SK-N-SH (cell line): ENCODE measurements at regions not wholly inside any gene's neighbourhood (a gene's known extent, or its start where the extent isn't known, plus 50 kb on each side); places are given as distances from the start of the nearest gene placed in this dataset.

ENCODE experiments used
- CTCF ChIA-PET: fragments of 300-600, 350-600 bp; formaldehyde crosslinking; extraction: SDS; loops from one replicate; lab custom pipeline; 2021; lab: Yijun Ruan, JAX
- POLR2A ChIA-PET: fragments of 350-600 bp; sonication (Branson Sonifier 250); formaldehyde crosslinking; extraction: SDS; loops from one replicate; lab custom pipeline; 2020; ENCODE audit warnings: antibody characterized with exemption, inconsistent platforms; lab: Yijun Ruan, JAX
- DNase-seq: peaks from one replicate; pipeline ENCODE4 v3.0.0; 2012
- H2AFZ ChIP-seq: fragments of 200-600 bp; sonication (generic); 2 replicates; pipeline ENCODE4 v1.8.1; 2016; ENCODE audit warnings: antibody characterized with exemption, mild to moderate bottlenecking, low read depth
- H3F3A ChIP-seq: fragments of 200-600 bp; sonication (generic); replicated peaks from 2 replicates; pipeline ENCODE3; 2016; ENCODE audit warnings: antibody characterized with exemption, mild to moderate bottlenecking; ENCODE audit not compliant: insufficient read depth
- H3K27ac ChIP-seq, 2 experiments: fragments of 200-500 bp in 1 of 2; fragments of 200-600 bp in 1 of 2; sonication (Bioruptor generic) in 1 of 2; sonication (generic), shearing (Covaris generic) in 1 of 2; 2 replicates each; pipeline versions ENCODE4 v1.5.1 to v1.6.1; 2014 to 2016; ENCODE audit warnings: low read depth in 2 of 2, inconsistent platforms in 1 of 2, low read length in 1 of 2, mild to moderate bottlenecking in 1 of 2, mixed read lengths in 1 of 2
- H3K27me3 ChIP-seq: fragments of 200-600 bp; sonication (generic), shearing (Covaris generic); 2 replicates; pipeline ENCODE4 v1.6.1; 2016; ENCODE audit warnings: mixed run types; ENCODE audit not compliant: insufficient read depth
- H3K36me3 ChIP-seq, 2 experiments: fragments of 200-500 bp in 1 of 2; fragments of 200-600 bp in 1 of 2; sonication (Bioruptor generic) in 1 of 2; sonication (generic) in 1 of 2; replicated peaks in 1 of 2; 2 replicates each; pipeline versions ENCODE3 to v1.5.1; 2014 to 2016; ENCODE audit warnings: low read length in 1 of 2, mild to moderate bottlenecking in 1 of 2; ENCODE audit not compliant: insufficient read depth in 2 of 2, control insufficient read depth in 1 of 2
- H3K4me1 ChIP-seq, 2 experiments: fragments of 200-500 bp in 1 of 2; fragments of 200-600 bp in 1 of 2; sonication (Bioruptor generic) in 1 of 2; sonication (generic), shearing (Covaris generic) in 1 of 2; 2 replicates each; pipeline versions ENCODE4 v1.5.1 to v1.6.1; 2014 to 2016; ENCODE audit warnings: low read depth in 1 of 2, low read length in 1 of 2, mixed run types in 1 of 2; ENCODE audit not compliant: insufficient read depth in 2 of 2, control insufficient read depth in 1 of 2
- H3K4me2 ChIP-seq: fragments of 200-600 bp; sonication (generic), shearing (Covaris generic); 2 replicates; pipeline ENCODE4 v1.6.1; 2017; ENCODE audit warnings: mixed run types
- H3K4me3 ChIP-seq, 2 experiments: fragments of 200-500 bp in 1 of 2; fragments of 200-600 bp in 1 of 2; sonication (Bioruptor generic) in 1 of 2; sonication (generic), shearing (Covaris generic) in 1 of 2; 2 replicates each; pipeline versions ENCODE4 v1.5.1 to v1.8.1; 2014 to 2016; ENCODE audit warnings: low read depth in 2 of 2, inconsistent platforms in 1 of 2, low read length in 1 of 2, mild to moderate bottlenecking in 1 of 2, mixed read lengths in 1 of 2, moderate library complexity in 1 of 2
- H3K79me2 ChIP-seq: fragments of 200-600 bp; sonication (generic); 2 replicates; pipeline ENCODE4 v1.8.1; 2017; ENCODE audit warnings: mild to moderate bottlenecking; ENCODE audit not compliant: insufficient read depth
- H3K9ac ChIP-seq: fragments of 200-600 bp; sonication (generic); 2 replicates; pipeline ENCODE4 v1.6.1; 2017; ENCODE audit warnings: mixed run types
- H3K9me2 ChIP-seq: fragments of 200-600 bp; sonication (generic); 2 replicates; pipeline ENCODE4 v1.6.1; 2017; ENCODE audit warnings: mixed run types
- H3K9me3 ChIP-seq: fragments of 200-600 bp; sonication (generic); 2 replicates; pipeline ENCODE4 v1.6.1; 2017; ENCODE audit warnings: mixed run types, mild to moderate bottlenecking, moderate library complexity
- H4K20me1 ChIP-seq: fragments of 200-600 bp; sonication (generic); 2 replicates; pipeline ENCODE4 v1.6.1; 2017; ENCODE audit warnings: mild to moderate bottlenecking, mixed run types; ENCODE audit not compliant: insufficient read depth
- CHD2 ChIP-seq: fragments of 150-350 bp; IDR thresholded peaks from 2 replicates; pipeline ENCODE4 v1.6.1; 2018; ENCODE audit warnings: low read length; ENCODE audit not compliant: partially characterized antibody
- FOSL2 ChIP-seq: IDR thresholded peaks from 2 replicates; pipeline ENCODE4 v1.4.0; 2012; ENCODE audit warnings: low read depth, mild to moderate bottlenecking, moderate library complexity, borderline replicate concordance
- FOXJ3 ChIP-seq: sonication (generic); formaldehyde crosslinking; IDR thresholded peaks from 2 replicates; pipeline ENCODE4 v1.5.1; 2020; ENCODE audit warnings: mild to moderate bottlenecking, missing genetic modification reagents
- FOXM1 ChIP-seq: IDR thresholded peaks from 2 replicates; pipeline ENCODE4 v1.4.0; 2012; ENCODE audit warnings: low read depth, mild to moderate bottlenecking
- GATA2 ChIP-seq: sonication (generic); formaldehyde crosslinking; IDR thresholded peaks from 2 replicates; pipeline ENCODE4 v1.5.0; 2020; ENCODE audit warnings: mild to moderate bottlenecking, missing genetic modification reagents
- JUND ChIP-seq: IDR thresholded peaks from 2 replicates; pipeline ENCODE4 v1.4.0; 2012
- MXI1 ChIP-seq: IDR thresholded peaks from 2 replicates; pipeline ENCODE4 v1.6.1; 2012; ENCODE audit warnings: mild to moderate bottlenecking, low read depth, low read length, improper control_type of control experiment
- NFIC ChIP-seq: IDR thresholded peaks from 2 replicates; pipeline ENCODE4 v1.4.0; 2012; ENCODE audit warnings: borderline replicate concordance
- NRF1 ChIP-seq: IDR thresholded peaks from 2 replicates; pipeline ENCODE4 v1.6.1; 2012; ENCODE audit warnings: low read depth, mild to moderate bottlenecking, low read length
- RFX5 ChIP-seq: IDR thresholded peaks from 2 replicates; pipeline ENCODE4 v1.6.1; 2012; ENCODE audit warnings: mild to moderate bottlenecking, improper control_type of control experiment, low read length
- WGBS: methylation state at CpG from one replicate; pipeline ENCODE4 v1.1.6; 2017; ENCODE audit warnings: low lambda C conversion rate; 5-methylcytosine and 5-hydroxymethylcytosine counted together
- TF ChIP-seq, protein P1 (sequence below): IDR thresholded peaks from 2 replicates; pipeline ENCODE4 v1.4.0; 2012; ENCODE audit warnings: low read depth, borderline replicate concordance
- TF ChIP-seq, protein P2 (sequence below): fragments of 150-350 bp; IDR thresholded peaks from 2 replicates; pipeline ENCODE4 v1.6.1; 2017; ENCODE audit warnings: antibody characterized with exemption, low read length, low read depth, borderline replicate concordance

DNA sequence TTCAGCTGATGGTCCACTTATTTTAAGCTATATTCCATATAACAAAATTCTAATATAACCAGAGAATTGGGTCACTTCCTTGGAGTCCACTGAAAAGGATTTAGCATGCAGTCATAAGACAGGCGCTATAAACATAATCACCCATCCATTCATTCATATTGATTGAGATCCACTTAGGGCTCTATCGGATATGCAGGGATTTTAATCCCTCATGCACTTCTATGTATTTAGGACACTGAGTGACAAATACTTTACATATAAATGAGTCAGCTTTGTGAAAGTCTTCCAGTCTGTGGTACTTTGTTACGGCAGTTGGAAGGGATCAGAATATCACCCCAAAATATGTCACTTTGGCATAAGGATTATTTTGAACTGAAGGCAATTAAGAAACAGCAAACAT, 127.3 kb upstream of the ZNF608 start:
- H3K4me1 ChIP-seq, result no peaks in the 10 kb centered on the region; a peak in 2 of 4 replicates
- H3K9me3 ChIP-seq, result no peaks in the 10 kb centered on the region
- H4K20me1 ChIP-seq, result no peaks in the 10 kb centered on the region
- no peak overlapping the region for H2AFZ ChIP-seq
- ChIA-PET POLR2A (no interaction called here), CTCF (interaction anchor here (0.9 to 1.4 kb wide), 3 partner anchors 10 to 125 kb away, joined by 3 read pairs; no protein-coding TSS in a partner anchor)
- no peaks in the 10 kb centered on the region for H3K27me3 ChIP-seq
- no peak overlapping the region for H3K27ac ChIP-seq
- H3K4me3 ChIP-seq, result no peak overlapping the region
- H3K79me2 ChIP-seq, result no peaks in the 10 kb centered on the region
- no peaks in the 10 kb centered on the region for H3K9me2 ChIP-seq
- no peak for DNase-seq
- H3K9ac ChIP-seq, result no peak overlapping the region
- TF ChIP-seq FOXJ3 (CRISPR knock-in tag) (no peak), FOXM1 (no peak), MXI1 (no peak), GATA2 (CRISPR knock-in tag) (no peak), NRF1 (no peak), JUND (no peak)
- TF ChIP-seq, protein P1, sequence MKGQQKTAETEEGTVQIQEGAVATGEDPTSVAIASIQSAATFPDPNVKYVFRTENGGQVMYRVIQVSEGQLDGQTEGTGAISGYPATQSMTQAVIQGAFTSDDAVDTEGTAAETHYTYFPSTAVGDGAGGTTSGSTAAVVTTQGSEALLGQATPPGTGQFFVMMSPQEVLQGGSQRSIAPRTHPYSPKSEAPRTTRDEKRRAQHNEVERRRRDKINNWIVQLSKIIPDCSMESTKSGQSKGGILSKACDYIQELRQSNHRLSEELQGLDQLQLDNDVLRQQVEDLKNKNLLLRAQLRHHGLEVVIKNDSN, result no peak
- TF ChIP-seq, protein P2, sequence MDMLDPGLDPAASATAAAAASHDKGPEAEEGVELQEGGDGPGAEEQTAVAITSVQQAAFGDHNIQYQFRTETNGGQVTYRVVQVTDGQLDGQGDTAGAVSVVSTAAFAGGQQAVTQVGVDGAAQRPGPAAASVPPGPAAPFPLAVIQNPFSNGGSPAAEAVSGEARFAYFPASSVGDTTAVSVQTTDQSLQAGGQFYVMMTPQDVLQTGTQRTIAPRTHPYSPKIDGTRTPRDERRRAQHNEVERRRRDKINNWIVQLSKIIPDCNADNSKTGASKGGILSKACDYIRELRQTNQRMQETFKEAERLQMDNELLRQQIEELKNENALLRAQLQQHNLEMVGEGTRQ, result no peak
- 91% methylated on average over 3 of the region's 3 CpGs for WGBS
- no peaks in the 10 kb centered on the region for H3K36me3 ChIP-seq
- H3K4me2 ChIP-seq, result no peak overlapping the region
- H3F3A ChIP-seq, result peaks cover 3% of the 10 kb centered on the region

DNA sequence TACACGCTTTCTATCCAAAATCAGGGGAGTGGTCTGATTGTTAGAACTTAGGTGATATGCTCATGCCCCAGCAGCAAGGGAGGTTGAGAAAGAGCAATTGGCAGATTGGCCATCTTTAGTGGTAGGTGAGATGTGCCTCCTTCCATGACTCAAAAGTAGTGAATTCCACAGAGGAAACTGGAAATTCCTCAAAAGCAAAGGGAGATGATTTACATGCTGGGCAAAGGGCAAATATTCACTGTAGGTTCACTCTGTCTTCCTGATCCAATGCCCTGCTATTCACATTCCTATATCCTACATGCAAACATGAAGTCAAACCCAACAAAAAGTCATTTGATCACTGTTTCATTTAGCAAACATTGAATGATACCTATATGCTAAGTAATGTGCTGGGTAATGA, 130.1 kb upstream of the ZNF608 start:
- peaks cover 3% of the 10 kb centered on the region for H3F3A ChIP-seq
- POLR2A ChIA-PET, result no interaction called here
- H2AFZ ChIP-seq, result no peak overlapping the region
- DNase-seq, result no peak
- H3K79me2 ChIP-seq, result no peaks in the 10 kb centered on the region
- H3K27me3 ChIP-seq, result no peaks in the 10 kb centered on the region
- no peaks in the 10 kb centered on the region for H3K9me2 ChIP-seq
- no peak overlapping the region for H3K4me2 ChIP-seq
- no peaks in the 10 kb centered on the region; a peak in 1 of 4 replicates for H3K4me1 ChIP-seq
- H4K20me1 ChIP-seq, result no peaks in the 10 kb centered on the region
- no peak overlapping the region for H3K4me3 ChIP-seq
- CTCF ChIA-PET, result no interaction called here
- no peaks in the 10 kb centered on the region for H3K36me3 ChIP-seq
- no peak overlapping the region for H3K9ac ChIP-seq
- WGBS, result 100% methylated on average over 1 of the region's 1 CpG
- no peak overlapping the region for H3K27ac ChIP-seq
- no peaks in the 10 kb centered on the region for H3K9me3 ChIP-seq
- no peak for TF ChIP-seq NFIC
- 0 out of 2 replicates have a peak, but pooled peaks have one; percentile 9 for TF ChIP-seq FOSL2
- TF ChIP-seq, protein P2, result no peak
- TF ChIP-seq RFX5, result no peak
- no peak for TF ChIP-seq CHD2
- no peak for TF ChIP-seq FOXJ3 (CRISPR knock-in tag)
